Stomach (tissue), 8 donors: ENCODE measurements at regions not wholly inside any gene's neighbourhood (a gene's known extent, or its start where the extent isn't known, plus 50 kb on each side); places are given as distances from the start of the nearest gene placed in this dataset.

Experiments
- DNase-seq, 2 donors: peaks; one replicate each; pipeline versions ENCODE4 v3.0.0 to v3.0.0-alpha.2; 2013 to 2019
- H3K27ac ChIP-seq, 5 donors: fragments of 200-600 bp in 4 of 5; sonication (generic) in 4 of 5; one replicate each; pipeline ENCODE4 v1.5.1; 2013 to 2019; ENCODE audit warnings: mild to moderate bottlenecking in 1 of 5, moderate library complexity in 1 of 5
- H3K27me3 ChIP-seq, 3 donors: fragments of 200-600 bp; sonication (generic); one replicate each; pipeline ENCODE4 v1.5.1; 2017 to 2019; ENCODE audit warnings: mixed run types in 1 of 3
- H3K36me3 ChIP-seq, 4 donors: fragments of 200-600 bp; sonication (generic); 1 replicate in 3 of 4; 2 replicates in 1 of 4; pipeline ENCODE4 v1.5.1; 2016 to 2019
- H3K4me1 ChIP-seq, 4 donors: fragments of 200-600 bp; sonication (generic); one replicate each; pipeline ENCODE4 v1.5.1; 2016 to 2019
- H3K4me3 ChIP-seq, 4 donors: fragments of 200-600 bp; sonication (generic) in 3 of 4; one replicate each; pipeline ENCODE4 v1.5.1; 2016 to 2019; ENCODE audit warnings: mild to moderate bottlenecking in 1 of 4
- H3K9me3 ChIP-seq, 4 donors: fragments of 200-600 bp; sonication (generic); one replicate each; pipeline ENCODE4 v1.5.1; 2016 to 2019
- CTCF ChIP-seq, 7 experiments: fragments of 450-650 bp in 4 of 7; fragments of 200-600 bp in 3 of 7; sonication (generic) in 3 of 7; IDR thresholded peaks; one replicate each; pipeline ENCODE4 v1.5.1; 2016 to 2019; ENCODE audit warnings: antibody characterized with exemption in 7 of 7, control low read depth in 2 of 7, mild to moderate bottlenecking in 1 of 7
- EP300 ChIP-seq: sonication (generic); formaldehyde crosslinking; IDR thresholded peaks from one replicate; pipeline ENCODE4 v1.6.1; 2017; ENCODE audit warnings: antibody characterized with exemption
- POLR2A ChIP-seq, 4 donors: fragments of 450-650 bp; IDR thresholded peaks; one replicate each; pipeline ENCODE4 v1.6.1; 2016; ENCODE audit warnings: antibody characterized with exemption in 4 of 4, control low read depth in 2 of 4, mild to moderate bottlenecking in 1 of 4, moderate library complexity in 1 of 4
- POLR2AphosphoS5 ChIP-seq, 3 donors: sonication (generic); formaldehyde crosslinking; IDR thresholded peaks; one replicate each; pipeline ENCODE4 v1.6.1; 2016; ENCODE audit warnings: antibody characterized with exemption in 3 of 3
- WGBS, 5 donors: extraction: QIAGEN DNeasy Blood & Tissue Kit in 3 of 5; methylation state at CpG; one replicate each; pipeline versions ENCODE4 v1.1.5 to v1.1.7; 2013 to 2018; 5-methylcytosine and 5-hydroxymethylcytosine counted together
- intact Hi-C: fragments of 100-400 bp; cut with DNase I; formaldehyde crosslinking; loops from one replicate; pipeline ENCODE4 v1.15.1; 2023; ENCODE audit warnings: low total_unique reads
- donor health status: healthy with polysubstance abuse.
- donor health status: Bipolar disorder and iron deficiency.
- donor health status: healthy.

- H3K4me3 ChIP-seq: no peak overlapping the region
- H3K27ac ChIP-seq: no peak overlapping the region
- no peaks in the 10 kb centered on the region for H3K9me3 ChIP-seq
- intact Hi-C loops: no loop called here
- H3K36me3 ChIP-seq: no peaks in the 10 kb centered on the region
- TF ChIP-seq CTCF (IDR thresholded peaks at IDR 0.05) (no peak), POLR2A (IDR thresholded peaks at IDR 0.05) (no peak), POLR2AphosphoS5 (IDR thresholded peaks at IDR 0.05) (no peak), EP300 (no peak)
- H3K27me3 ChIP-seq: no peaks in the 10 kb centered on the region
- peaks cover 0 to 17% (median 0%) of the 10 kb centered on the region in 4 donors for H3K4me1 ChIP-seq
- 80 to 88% (median 85%) methylated on average over 11 of the region's 11 CpGs for WGBS, 5 donors
- DNase-seq: no peak
Observed at GRCh38 chr2:136310797-136311603, 193.1 kb upstream of the CXCR4 start.

GRCh38 chr2:136310005-136310495 is 192.1 kb upstream of the CXCR4 start:
- Histone ChIP-seq H3K9me3 (no peaks in the 10 kb centered on the region), H3K27ac (no peak overlapping the region), H3K4me3 (no peak overlapping the region), H3K36me3 (no peaks in the 10 kb centered on the region), H3K27me3 (no peaks in the 10 kb centered on the region), H3K4me1 (peaks cover 0 to 17% (median 0%) of the 10 kb centered on the region in 4 donors)
- intact Hi-C loops: no loop called here
- no peak for TF ChIP-seq CTCF (IDR thresholded peaks at IDR 0.05)
- no peak for TF ChIP-seq POLR2A (IDR thresholded peaks at IDR 0.05)
- DNase-seq: no peak
- WGBS, 5 donors: 76 to 88% (median 82%) methylated on average over 10 of the region's 10 CpGs

- no peaks in the 10 kb centered on the region for H3K9me3 ChIP-seq
- TF ChIP-seq POLR2AphosphoS5 (IDR thresholded peaks at IDR 0.05) (no peak), EP300 (no peak), CTCF (IDR thresholded peaks at IDR 0.05) (no peak), POLR2A (IDR thresholded peaks at IDR 0.05) (no peak)
- H3K36me3 ChIP-seq: no peaks in the 10 kb centered on the region
- peak in 1 of 2 donors; percentile 38 for DNase-seq
- WGBS, 5 donors: 36 to 63% (median 43%) methylated on average over 1 of the region's 1 CpG
- H3K4me3 ChIP-seq: no peak overlapping the region
- H3K4me1 ChIP-seq: peaks cover 0 to 17% (median 0%) of the 10 kb centered on the region in 4 donors
- intact Hi-C loops: no loop called here
- H3K27ac ChIP-seq: no peak overlapping the region
- no peaks in the 10 kb centered on the region for H3K27me3 ChIP-seq
Observed at GRCh38 chr2:136308611-136309010, 190.7 kb upstream of the CXCR4 start.

- H3K9me3 ChIP-seq: no peaks in the 10 kb centered on the region
- no peak for DNase-seq
- H3K27ac ChIP-seq: no peak overlapping the region
- WGBS, 5 donors: 56 to 89% (median 70%) methylated on average over 2 of the region's 2 CpGs
- H3K4me3 ChIP-seq: no peak overlapping the region
- H3K36me3 ChIP-seq: no peaks in the 10 kb centered on the region
- intact Hi-C loops: no loop called here
- peaks cover 0 to 17% (median 0%) of the 10 kb centered on the region in 4 donors for H3K4me1 ChIP-seq
- TF ChIP-seq CTCF (IDR thresholded peaks at IDR 0.05) (no peak), POLR2A (IDR thresholded peaks at IDR 0.05) (no peak), EP300 (no peak), POLR2AphosphoS5 (IDR thresholded peaks at IDR 0.05) (no peak)
- H3K27me3 ChIP-seq: peaks cover 0 to 4% (median 0%) of the 10 kb centered on the region in 3 donors
Observed at GRCh38 chr2:136306836-136307235, 188.9 kb upstream of the CXCR4 start.
